ENCODE measurements at regions not wholly inside any gene's neighbourhood (a gene's known extent, or its start where the extent isn't known, plus 50 kb on each side); places are given as distances from the start of the nearest gene placed in this dataset.

DNA sequence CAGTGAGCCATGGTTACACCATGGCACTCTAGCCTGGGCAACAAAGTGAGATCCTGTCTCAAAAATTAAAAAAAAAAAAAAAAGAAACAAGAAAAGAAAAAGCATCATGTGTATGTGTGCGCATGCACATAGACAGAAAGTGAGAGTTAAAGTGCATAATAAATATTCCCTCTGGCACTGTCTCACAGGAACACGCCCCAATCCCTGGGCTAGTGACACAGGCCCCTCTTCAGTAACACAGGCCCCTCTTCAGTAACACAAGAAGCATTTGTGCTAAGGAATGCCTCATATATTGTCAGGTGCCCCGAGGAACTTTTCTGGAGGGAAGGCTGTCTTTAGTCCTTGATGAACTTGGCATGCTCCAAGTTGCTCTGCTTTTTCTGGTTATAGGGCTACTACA lies 57.5 kb downstream of the RPL27A start:
- TF ChIP-seq, protein P1, sequence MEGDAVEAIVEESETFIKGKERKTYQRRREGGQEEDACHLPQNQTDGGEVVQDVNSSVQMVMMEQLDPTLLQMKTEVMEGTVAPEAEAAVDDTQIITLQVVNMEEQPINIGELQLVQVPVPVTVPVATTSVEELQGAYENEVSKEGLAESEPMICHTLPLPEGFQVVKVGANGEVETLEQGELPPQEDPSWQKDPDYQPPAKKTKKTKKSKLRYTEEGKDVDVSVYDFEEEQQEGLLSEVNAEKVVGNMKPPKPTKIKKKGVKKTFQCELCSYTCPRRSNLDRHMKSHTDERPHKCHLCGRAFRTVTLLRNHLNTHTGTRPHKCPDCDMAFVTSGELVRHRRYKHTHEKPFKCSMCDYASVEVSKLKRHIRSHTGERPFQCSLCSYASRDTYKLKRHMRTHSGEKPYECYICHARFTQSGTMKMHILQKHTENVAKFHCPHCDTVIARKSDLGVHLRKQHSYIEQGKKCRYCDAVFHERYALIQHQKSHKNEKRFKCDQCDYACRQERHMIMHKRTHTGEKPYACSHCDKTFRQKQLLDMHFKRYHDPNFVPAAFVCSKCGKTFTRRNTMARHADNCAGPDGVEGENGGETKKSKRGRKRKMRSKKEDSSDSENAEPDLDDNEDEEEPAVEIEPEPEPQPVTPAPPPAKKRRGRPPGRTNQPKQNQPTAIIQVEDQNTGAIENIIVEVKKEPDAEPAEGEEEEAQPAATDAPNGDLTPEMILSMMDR (IDR thresholded peaks at IDR 0.05), result no peak
- TF ChIP-seq MXI1 (IDR thresholded peaks at IDR 0.05; ENCODE audit: low read depth, low read length) (no peak), EZH2phosphoT487 (IDR thresholded peaks at IDR 0.05; ENCODE audit: borderline replicate concordance, low read depth) (no peak), RAD21 (IDR thresholded peaks at IDR 0.05; ENCODE audit: low read length) (no peak), RFX5 (IDR thresholded peaks at IDR 0.05; ENCODE audit: low read length) (no peak), YY1 (IDR thresholded peaks at IDR 0.05; ENCODE audit: low read depth) (no peak)
- TF ChIP-seq, protein P2, sequence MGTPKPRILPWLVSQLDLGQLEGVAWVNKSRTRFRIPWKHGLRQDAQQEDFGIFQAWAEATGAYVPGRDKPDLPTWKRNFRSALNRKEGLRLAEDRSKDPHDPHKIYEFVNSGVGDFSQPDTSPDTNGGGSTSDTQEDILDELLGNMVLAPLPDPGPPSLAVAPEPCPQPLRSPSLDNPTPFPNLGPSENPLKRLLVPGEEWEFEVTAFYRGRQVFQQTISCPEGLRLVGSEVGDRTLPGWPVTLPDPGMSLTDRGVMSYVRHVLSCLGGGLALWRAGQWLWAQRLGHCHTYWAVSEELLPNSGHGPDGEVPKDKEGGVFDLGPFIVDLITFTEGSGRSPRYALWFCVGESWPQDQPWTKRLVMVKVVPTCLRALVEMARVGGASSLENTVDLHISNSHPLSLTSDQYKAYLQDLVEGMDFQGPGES (IDR thresholded peaks at IDR 0.05; ENCODE audit: low read depth, low read length), result no peak
